CD8-positive, alpha-beta memory T cell (primary cell): ENCODE measurements at regions not wholly inside any gene's neighbourhood (a gene's known extent, or its start where the extent isn't known, plus 50 kb on each side); places are given as distances from the start of the nearest gene placed in this dataset.
"Not testable (repeated sequence)": the region's sequence is repeated elsewhere in the genome, so short reads cannot be mapped to it uniquely, and the experiment has no call there.

Experiments
- CTCF ChIA-PET: fragments of 350-600 bp; sonication (Branson Sonifier 250); formaldehyde crosslinking; loops from one replicate; lab custom pipeline; 2021; ENCODE audit warnings: antibody characterized with exemption; lab: Charles Lee
- POLR2A ChIA-PET: fragments of 350-600 bp; sonication (Branson Sonifier 250); formaldehyde crosslinking; loops from one replicate; lab custom pipeline; 2021; ENCODE audit warnings: antibody characterized with exemption; lab: Charles Lee
- DNase-seq, 5 donors: peaks; one replicate each; pipeline versions ENCODE4 v3.0.0 to v3.0.0-alpha.2; 2020 to 2022; ENCODE audit warnings: mixed read lengths in 1 of 5
- H3K27ac ChIP-seq: one replicate; pipeline ENCODE4 v1.7.0; 2013; ENCODE audit warnings: low read depth, mild to moderate bottlenecking, low read length, moderate library complexity
- H3K27me3 ChIP-seq: 2 replicates; pipeline ENCODE4 v1.7.0; 2013; ENCODE audit warnings: low read length, mild to moderate bottlenecking; ENCODE audit not compliant: insufficient read depth, poor library complexity, severe bottlenecking
- H3K36me3 ChIP-seq: 2 replicates; pipeline ENCODE4 v1.7.0; 2013; ENCODE audit warnings: mild to moderate bottlenecking, low read length, moderate library complexity; ENCODE audit not compliant: insufficient read depth
- H3K4me1 ChIP-seq: 2 replicates; pipeline ENCODE4 v1.7.0; 2013; ENCODE audit warnings: mild to moderate bottlenecking, low read length, moderate library complexity; ENCODE audit not compliant: insufficient read depth
- H3K4me3 ChIP-seq: 2 replicates; pipeline ENCODE4 v1.7.0; 2013; ENCODE audit warnings: mild to moderate bottlenecking, low read length
- H3K9me3 ChIP-seq: 2 replicates; pipeline ENCODE4 v1.7.0; 2013; ENCODE audit warnings: mild to moderate bottlenecking, low read length
- H3K27ac Mint-ChIP-seq, 8 donors: one replicate each; pipeline ENCODE4 v1.8.0; 2020 to 2021; ENCODE audit warnings: mixed read lengths in 8 of 8, mild to moderate bottlenecking in 6 of 8, inconsistent platforms in 3 of 8, moderate library complexity in 3 of 8
- H3K27me3 Mint-ChIP-seq, 2 donors: one replicate each; pipeline ENCODE4 v1.8.0; 2020 to 2021; ENCODE audit warnings: mixed read lengths in 2 of 2, mild to moderate bottlenecking in 1 of 2, moderate library complexity in 1 of 2
- H3K36me3 Mint-ChIP-seq, 3 donors: one replicate each; pipeline ENCODE4 v1.8.0; 2020 to 2021; ENCODE audit warnings: mixed read lengths in 3 of 3, inconsistent platforms in 1 of 3, mild to moderate bottlenecking in 1 of 3
- H3K4me1 Mint-ChIP-seq, 3 donors: one replicate each; pipeline ENCODE4 v1.8.0; 2020 to 2021; ENCODE audit warnings: mixed read lengths in 3 of 3, inconsistent platforms in 1 of 3, mild to moderate bottlenecking in 1 of 3
- H3K4me3 Mint-ChIP-seq, 7 donors: one replicate each; pipeline ENCODE4 v1.8.0; 2020 to 2021; ENCODE audit warnings: mixed read lengths in 7 of 7, mild to moderate bottlenecking in 6 of 7, moderate library complexity in 4 of 7, inconsistent platforms in 2 of 7
- H3K9me3 Mint-ChIP-seq, 5 donors: one replicate each; pipeline ENCODE4 v1.8.0; 2020 to 2022; ENCODE audit warnings: mixed read lengths in 5 of 5, mild to moderate bottlenecking in 3 of 5, moderate library complexity in 2 of 5, inconsistent platforms in 1 of 5

GRCh38 chr6:9025796-9026394, 590.5 kb upstream of the SLC35B3 start:
- H3K27me3 Mint-ChIP-seq = no peaks in the 10 kb centered on the region
- H3K4me3 Mint-ChIP-seq = no peak overlapping the region
- CTCF ChIA-PET = no interaction called here
- H3K9me3 Mint-ChIP-seq = peaks cover 0 to 5% (median 0%) of the 10 kb centered on the region in 5 donors
- POLR2A ChIA-PET = no interaction called here
- no peak for DNase-seq
- Histone ChIP-seq H3K27ac (no peak overlapping the region), H3K4me3 (no peak overlapping the region), H3K9me3 (no peaks in the 10 kb centered on the region), H3K27me3 (no peaks in the 10 kb centered on the region), H3K36me3 (no peaks in the 10 kb centered on the region), H3K4me1 (no peaks in the 10 kb centered on the region)
- no peaks in the 10 kb centered on the region for H3K4me1 Mint-ChIP-seq
- H3K27ac Mint-ChIP-seq = no peak overlapping the region
- H3K36me3 Mint-ChIP-seq = no peaks in the 10 kb centered on the region

- DNase-seq = no peak
- Mint-ChIP-seq H3K27me3 (no peaks in the 10 kb centered on the region), H3K4me3 (peak overlapping the region in 2 of 7 donors; percentile 19 to 44), H3K4me1 (no peaks in the 10 kb centered on the region), H3K9me3 (peaks cover 0 to 5% (median 0%) of the 10 kb centered on the region in 5 donors), H3K36me3 (no peaks in the 10 kb centered on the region), H3K27ac (no peak overlapping the region)
- Histone ChIP-seq H3K27ac (no peak overlapping the region), H3K36me3 (no peaks in the 10 kb centered on the region), H3K9me3 (no peaks in the 10 kb centered on the region), H3K27me3 (no peaks in the 10 kb centered on the region), H3K4me3 (no peak overlapping the region), H3K4me1 (no peaks in the 10 kb centered on the region)
- CTCF ChIA-PET = no interaction called here
- POLR2A ChIA-PET = no interaction called here
Measured at GRCh38 chr6:9025228-9025627, 589.9 kb upstream of the SLC35B3 start.

- CTCF ChIA-PET, H3K4me3 ChIP-seq, DNase-seq, H3K9me3 ChIP-seq, H3K27me3 Mint-ChIP-seq, POLR2A ChIA-PET, H3K36me3 ChIP-seq, H3K4me1 Mint-ChIP-seq, H3K27ac ChIP-seq, H3K27me3 ChIP-seq, H3K4me1 ChIP-seq, H3K27ac Mint-ChIP-seq, H3K36me3 Mint-ChIP-seq, H3K4me3 Mint-ChIP-seq, H3K9me3 Mint-ChIP-seq: not testable (repeated sequence)
Measured at GRCh38 chr6:9024246-9024645, 588.9 kb upstream of the SLC35B3 start.

- no peaks in the 10 kb centered on the region for H3K9me3 ChIP-seq
- no peaks in the 10 kb centered on the region for H3K27me3 Mint-ChIP-seq
- no peaks in the 10 kb centered on the region for H3K36me3 Mint-ChIP-seq
- POLR2A ChIA-PET = no interaction called here
- H3K9me3 Mint-ChIP-seq = peaks cover 0 to 6% (median 0%) of the 10 kb centered on the region in 5 donors
- H3K4me1 Mint-ChIP-seq = no peaks in the 10 kb centered on the region
- DNase-seq = no peak
- no peak overlapping the region for H3K27ac ChIP-seq
- no peak overlapping the region for H3K4me3 Mint-ChIP-seq
- H3K27me3 ChIP-seq = no peaks in the 10 kb centered on the region
- CTCF ChIA-PET = no interaction called here
- no peaks in the 10 kb centered on the region for H3K4me1 ChIP-seq
- no peak overlapping the region for H3K27ac Mint-ChIP-seq
- no peaks in the 10 kb centered on the region for H3K36me3 ChIP-seq
- no peak overlapping the region for H3K4me3 ChIP-seq
Measured at GRCh38 chr6:9020001-9020400, 584.7 kb upstream of the SLC35B3 start.

- Mint-ChIP-seq H3K36me3 (no peaks in the 10 kb centered on the region), H3K4me1 (no peaks in the 10 kb centered on the region), H3K27me3 (no peaks in the 10 kb centered on the region), H3K27ac (no peak overlapping the region), H3K9me3 (peaks cover 0 to 14% (median 2%) of the 10 kb centered on the region in 5 donors), H3K4me3 (no peak overlapping the region)
- no peak overlapping the region for H3K4me3 ChIP-seq
- ChIA-PET POLR2A (no interaction called here), CTCF (no interaction called here)
- H3K9me3 ChIP-seq = no peaks in the 10 kb centered on the region
- no peaks in the 10 kb centered on the region for H3K4me1 ChIP-seq
- H3K27me3 ChIP-seq = no peaks in the 10 kb centered on the region
- DNase-seq = no peak
- no peak overlapping the region for H3K27ac ChIP-seq
- no peaks in the 10 kb centered on the region for H3K36me3 ChIP-seq
Measured at GRCh38 chr6:9009931-9010330, 574.6 kb upstream of the SLC35B3 start.

GRCh38 chr6:9007027-9007426, 571.7 kb upstream of the SLC35B3 start:
- no peaks in the 10 kb centered on the region for H3K4me1 Mint-ChIP-seq
- CTCF ChIA-PET = no interaction called here
- no peak for DNase-seq
- H3K9me3 Mint-ChIP-seq = peaks cover 0 to 14% (median 2%) of the 10 kb centered on the region in 5 donors
- no peaks in the 10 kb centered on the region for H3K27me3 ChIP-seq
- H3K27me3 Mint-ChIP-seq = peaks cover 0 to 3% of the 10 kb centered on the region in 2 donors
- H3K27ac Mint-ChIP-seq = no peak overlapping the region
- H3K9me3 ChIP-seq = no peaks in the 10 kb centered on the region
- H3K36me3 ChIP-seq = no peaks in the 10 kb centered on the region
- no peaks in the 10 kb centered on the region for H3K36me3 Mint-ChIP-seq
- H3K4me3 Mint-ChIP-seq = no peak overlapping the region
- no peaks in the 10 kb centered on the region for H3K4me1 ChIP-seq
- no peak overlapping the region for H3K4me3 ChIP-seq
- no peak overlapping the region for H3K27ac ChIP-seq
- POLR2A ChIA-PET = no interaction called here

- no peak overlapping the region for H3K27ac Mint-ChIP-seq
- Histone ChIP-seq H3K4me1 (no peaks in the 10 kb centered on the region), H3K4me3 (no peak overlapping the region), H3K27ac (no peak overlapping the region), H3K9me3 (no peaks in the 10 kb centered on the region), H3K27me3 (no peaks in the 10 kb centered on the region), H3K36me3 (no peaks in the 10 kb centered on the region)
- no peaks in the 10 kb centered on the region for H3K4me1 Mint-ChIP-seq
- POLR2A ChIA-PET = no interaction called here
- CTCF ChIA-PET = no interaction called here
- peaks cover 0 to 12% (median 0%) of the 10 kb centered on the region in 5 donors for H3K9me3 Mint-ChIP-seq
- DNase-seq = no peak
- H3K27me3 Mint-ChIP-seq = peaks cover 0 to 3% of the 10 kb centered on the region in 2 donors
- H3K36me3 Mint-ChIP-seq = no peaks in the 10 kb centered on the region
- no peak overlapping the region for H3K4me3 Mint-ChIP-seq
Measured at GRCh38 chr6:9002833-9003232, 567.5 kb upstream of the SLC35B3 start.

- H3K4me3 ChIP-seq = no peak overlapping the region
- H3K4me3 Mint-ChIP-seq = no peak overlapping the region
- no peaks in the 10 kb centered on the region for H3K4me1 Mint-ChIP-seq
- H3K27ac Mint-ChIP-seq = no peak overlapping the region
- DNase-seq = no peak
- ChIA-PET CTCF (no interaction called here), POLR2A (no interaction called here)
- no peaks in the 10 kb centered on the region for H3K36me3 Mint-ChIP-seq
- no peaks in the 10 kb centered on the region for H3K4me1 ChIP-seq
- no peaks in the 10 kb centered on the region for H3K27me3 Mint-ChIP-seq
- no peaks in the 10 kb centered on the region for H3K9me3 ChIP-seq
- H3K9me3 Mint-ChIP-seq = peaks cover 0 to 4% (median 0%) of the 10 kb centered on the region in 5 donors
- H3K36me3 ChIP-seq = no peaks in the 10 kb centered on the region
- no peak overlapping the region for H3K27ac ChIP-seq
- H3K27me3 ChIP-seq = no peaks in the 10 kb centered on the region
Measured at GRCh38 chr6:8995156-8995555, 559.8 kb upstream of the SLC35B3 start.
